Mesenchymal stem cell (in vitro differentiated cells and primary cell): ENCODE measurements at regions not wholly inside any gene's neighbourhood (a gene's known extent, or its start where the extent isn't known, plus 50 kb on each side); places are given as distances from the start of the nearest gene placed in this dataset.

Experiments used
- DNase-seq: peaks from one replicate; pipeline ENCODE4 v3.0.0-alpha.2; 2013
- H2AFZ ChIP-seq: one replicate; pipeline ENCODE4 v1.6.1; 2013; ENCODE audit warnings: low read depth, mild to moderate bottlenecking, control low read depth, inconsistent platforms, low read length, moderate library complexity
- H2AK5ac ChIP-seq: 2 replicates; pipeline ENCODE4 v1.6.1; 2013; ENCODE audit warnings: low read length, moderate library complexity, mild to moderate bottlenecking, inconsistent platforms; ENCODE audit not compliant: severe bottlenecking
- H2BK120ac ChIP-seq: one replicate; pipeline ENCODE4 v1.6.1; 2013; ENCODE audit warnings: low read depth, mild to moderate bottlenecking, inconsistent platforms, low read length, moderate library complexity
- H2BK12ac ChIP-seq, 2 experiments: one replicate each; pipeline ENCODE4 v1.6.1; 2013; ENCODE audit warnings: inconsistent platforms in 2 of 2, low read length in 2 of 2, mild to moderate bottlenecking in 2 of 2, moderate library complexity in 2 of 2, control low read depth in 1 of 2
- H2BK15ac ChIP-seq: one replicate; pipeline ENCODE4 v1.6.1; 2013; ENCODE audit warnings: mild to moderate bottlenecking, low read depth, inconsistent platforms; ENCODE audit not compliant: poor library complexity, severe bottlenecking
- H2BK5ac ChIP-seq: 2 replicates; pipeline ENCODE4 v1.6.1; 2013; ENCODE audit warnings: low read depth, mild to moderate bottlenecking, low read length, control low read depth, inconsistent platforms; ENCODE audit not compliant: poor library complexity, severe bottlenecking
- H3K14ac ChIP-seq, 2 experiments: one replicate each; pipeline ENCODE4 v1.6.1; 2013; ENCODE audit warnings: inconsistent platforms in 2 of 2, low read length in 2 of 2, control low read depth in 1 of 2, mild to moderate bottlenecking in 1 of 2, moderate library complexity in 1 of 2
- H3K18ac ChIP-seq, 2 experiments: one replicate each; pipeline ENCODE4 v1.6.1; 2013; ENCODE audit warnings: inconsistent platforms in 2 of 2, low read length in 2 of 2, control low read depth in 1 of 2, low read depth in 1 of 2, mild to moderate bottlenecking in 1 of 2
- H3K23ac ChIP-seq, 2 experiments: one replicate each; pipeline ENCODE4 v1.6.1; 2013; ENCODE audit warnings: inconsistent platforms in 2 of 2, low read length in 2 of 2, mild to moderate bottlenecking in 2 of 2, moderate library complexity in 2 of 2, control low read depth in 1 of 2
- H3K27ac ChIP-seq: 2 replicates; pipeline ENCODE4 v1.5.1; 2013; ENCODE audit warnings: mild to moderate bottlenecking, moderate library complexity, low read length, control low read depth, inconsistent platforms; ENCODE audit not compliant: poor library complexity, severe bottlenecking
- H3K27me3 ChIP-seq, 2 experiments: 2 replicates each; pipeline versions ENCODE4 v1.6.1 to v1.7.0; 2013; ENCODE audit warnings: low read length in 2 of 2, mild to moderate bottlenecking in 2 of 2, moderate library complexity in 2 of 2, control low read depth in 1 of 2, inconsistent platforms in 1 of 2; ENCODE audit not compliant: control insufficient read depth in 1 of 2, insufficient read depth in 1 of 2
- H3K36me3 ChIP-seq, 2 experiments: 2 replicates each; pipeline versions ENCODE4 v1.6.1 to v1.7.0; 2013; ENCODE audit warnings: low read length in 2 of 2, control low read depth in 1 of 2, inconsistent platforms in 1 of 2, low read depth in 1 of 2, mild to moderate bottlenecking in 1 of 2; ENCODE audit not compliant: insufficient read depth in 2 of 2, control insufficient read depth in 1 of 2
- H3K4ac ChIP-seq, 2 experiments: one replicate each; pipeline ENCODE4 v1.6.1; 2013; ENCODE audit warnings: inconsistent platforms in 2 of 2, low read length in 2 of 2, mild to moderate bottlenecking in 2 of 2, moderate library complexity in 2 of 2, control low read depth in 1 of 2, low read depth in 1 of 2
- H3K4me1 ChIP-seq: 2 replicates; pipeline ENCODE4 v1.6.1; 2013; ENCODE audit warnings: low read depth, low read length, control low read depth; ENCODE audit not compliant: control insufficient read depth, insufficient read depth
- H3K4me2 ChIP-seq: 2 replicates; pipeline ENCODE4 v1.6.1; 2013; ENCODE audit warnings: low read length, mild to moderate bottlenecking, inconsistent platforms; ENCODE audit not compliant: poor library complexity, severe bottlenecking
- H3K4me3 ChIP-seq, 2 experiments: 2 replicates each; pipeline versions ENCODE4 v1.5.1 to v1.7.0; 2013; ENCODE audit warnings: low read length in 2 of 2, mild to moderate bottlenecking in 2 of 2, control low read depth in 1 of 2, low read depth in 1 of 2; ENCODE audit not compliant: insufficient read depth in 1 of 2
- H3K79me1 ChIP-seq: replicated peaks from 2 replicates; pipeline ENCODE4 v1.6.1; 2013; ENCODE audit warnings: mild to moderate bottlenecking, control low read depth, low read length, inconsistent platforms; ENCODE audit not compliant: poor library complexity, severe bottlenecking
- H3K9ac ChIP-seq: 2 replicates; pipeline ENCODE4 v1.7.0; 2013; ENCODE audit warnings: mild to moderate bottlenecking, low read length, moderate library complexity
- H3K9me3 ChIP-seq: 2 replicates; pipeline ENCODE4 v1.7.0; 2013; ENCODE audit warnings: mild to moderate bottlenecking, low read length; ENCODE audit not compliant: control insufficient read depth
- H4K8ac ChIP-seq: one replicate; pipeline ENCODE4 v1.6.1; 2013; ENCODE audit warnings: inconsistent platforms, mild to moderate bottlenecking, low read length, moderate library complexity
- H4K91ac ChIP-seq: one replicate; pipeline ENCODE4 v1.6.1; 2013; ENCODE audit warnings: mild to moderate bottlenecking, low read length, inconsistent platforms
- WGBS: methylation state at CpG from one replicate; pipeline ENCODE4 v1.1.7; 2013; ENCODE audit warnings: mixed read lengths; 5-methylcytosine and 5-hydroxymethylcytosine counted together

DNA sequence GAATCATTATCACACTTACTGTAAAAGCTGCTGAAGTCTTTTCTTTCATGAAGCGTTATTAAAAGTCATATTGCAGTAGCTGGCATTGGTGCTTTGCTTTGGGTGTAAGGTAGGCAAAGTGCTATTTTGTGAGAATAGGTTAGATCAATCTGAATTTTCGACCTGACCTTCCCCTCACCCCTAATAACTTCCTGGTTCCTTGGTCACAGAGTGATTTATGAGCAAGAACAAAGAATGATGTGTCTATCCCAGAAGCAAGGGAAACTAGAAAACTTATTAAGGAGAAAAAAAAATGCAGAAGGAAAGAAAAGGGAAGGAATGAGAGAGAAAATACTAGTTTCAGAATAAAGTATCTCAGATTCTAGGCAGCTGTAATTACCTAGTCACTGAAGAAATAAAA, 163.1 kb upstream of the MEIS1 start:
- H3K23ac ChIP-seq = no peak overlapping the region
- H3K36me3 ChIP-seq = no peaks in the 10 kb centered on the region
- no peak overlapping the region for H3K4me2 ChIP-seq

DNA sequence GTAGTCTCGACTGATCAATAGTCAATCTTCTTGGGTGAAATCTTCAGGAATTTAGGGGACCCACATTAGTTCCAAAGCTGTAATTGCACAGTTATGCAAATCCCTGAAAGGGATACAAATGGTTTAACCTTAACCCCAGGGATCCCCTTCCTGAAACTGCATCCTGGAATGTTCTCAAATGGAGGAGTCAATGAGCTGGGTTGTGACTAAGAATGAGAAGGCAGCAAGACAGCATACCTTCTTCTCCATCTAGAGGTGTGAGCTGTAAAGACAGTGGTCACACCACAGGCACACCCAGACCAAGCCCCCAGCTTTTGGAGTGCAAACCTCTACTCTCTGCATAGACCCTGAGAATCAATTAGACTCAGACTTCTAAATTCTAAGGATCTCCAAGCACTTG, 164.7 kb upstream of the MEIS1 start:
- no peaks in the 10 kb centered on the region for H3K27me3 ChIP-seq
- no peak overlapping the region for H3K18ac ChIP-seq
- no peak overlapping the region for H2BK15ac ChIP-seq
- no peak overlapping the region for H3K4me2 ChIP-seq
- H3K4ac ChIP-seq = no peak overlapping the region
- H3K23ac ChIP-seq = no peak overlapping the region
- H2AFZ ChIP-seq = no peak overlapping the region
- 100% methylated on average over 1 of the region's 1 CpG for WGBS
- no peak overlapping the region for H4K8ac ChIP-seq
- H2BK5ac ChIP-seq = no peak overlapping the region
- no peak for DNase-seq
- H3K9ac ChIP-seq = no peak overlapping the region
- no peak overlapping the region for H2BK120ac ChIP-seq
- H3K4me1 ChIP-seq = no peaks in the 10 kb centered on the region
- no peak overlapping the region for H3K14ac ChIP-seq
- H2AK5ac ChIP-seq = no peak overlapping the region
- H4K91ac ChIP-seq = no peak overlapping the region
- no peak overlapping the region for H3K27ac ChIP-seq
- H3K4me3 ChIP-seq = no peak overlapping the region
- H2BK12ac ChIP-seq = no peak overlapping the region
- H3K79me1 ChIP-seq = no peaks in the 10 kb centered on the region
- no peaks in the 10 kb centered on the region for H3K36me3 ChIP-seq
- no peaks in the 10 kb centered on the region for H3K9me3 ChIP-seq

More for the DNA sequence above, 163.1 kb upstream of the MEIS1 start:
- Histone ChIP-seq H3K27ac (no peak overlapping the region), H2BK120ac (no peak overlapping the region), H3K4me3 (no peak overlapping the region), H3K4ac (no peak overlapping the region), H3K9me3 (no peaks in the 10 kb centered on the region), H3K4me1 (no peaks in the 10 kb centered on the region), H3K9ac (no peak overlapping the region), H4K8ac (no peak overlapping the region), H3K14ac (no peak overlapping the region), H3K79me1 (no peaks in the 10 kb centered on the region), H2BK5ac (no peak overlapping the region), H2AK5ac (no peak overlapping the region), H4K91ac (no peak overlapping the region), H3K18ac (no peak overlapping the region), H3K27me3 (peaks cover 0 to 8% of the 10 kb centered on the region in 2 experiments), H2BK15ac (no peak overlapping the region), H2AFZ (no peak overlapping the region), H2BK12ac (no peak overlapping the region)
- WGBS = 90% methylated on average over 1 of the region's 2 CpGs
- no peak for DNase-seq

GRCh38 chr2:66269166-66269565, 165.8 kb upstream of the MEIS1 start:
- no peak overlapping the region for H3K27ac ChIP-seq
- H4K91ac ChIP-seq = no peak overlapping the region
- H3K36me3 ChIP-seq = no peaks in the 10 kb centered on the region
- H3K14ac ChIP-seq = no peak overlapping the region
- no peak overlapping the region for H2BK5ac ChIP-seq
- H3K27me3 ChIP-seq = no peaks in the 10 kb centered on the region
- H3K23ac ChIP-seq = no peak overlapping the region
- H2BK12ac ChIP-seq = no peak overlapping the region
- H3K4me1 ChIP-seq = no peaks in the 10 kb centered on the region
- no peak overlapping the region for H3K4me2 ChIP-seq
- no peak for DNase-seq
- no peak overlapping the region for H2BK120ac ChIP-seq
- no peak overlapping the region for H3K4me3 ChIP-seq
- no peaks in the 10 kb centered on the region for H3K9me3 ChIP-seq
- no peaks in the 10 kb centered on the region for H3K79me1 ChIP-seq
- H4K8ac ChIP-seq = no peak overlapping the region
- no CpG with 5 or more reads among the region's 1 CpG for WGBS
- H2AK5ac ChIP-seq = no peak overlapping the region
- H3K18ac ChIP-seq = no peak overlapping the region
- H3K4ac ChIP-seq = no peak overlapping the region
- H3K9ac ChIP-seq = no peak overlapping the region
- H2AFZ ChIP-seq = no peak overlapping the region
- H2BK15ac ChIP-seq = no peak overlapping the region

GRCh38 chr2:66268756-66269155, 166.2 kb upstream of the MEIS1 start:
- no peak overlapping the region for H3K4me3 ChIP-seq
- no peak overlapping the region for H3K27ac ChIP-seq
- no peak overlapping the region for H2BK15ac ChIP-seq
- H2BK12ac ChIP-seq = no peak overlapping the region
- H3K4ac ChIP-seq = no peak overlapping the region
- H3K36me3 ChIP-seq = no peaks in the 10 kb centered on the region
- no peaks in the 10 kb centered on the region for H3K4me1 ChIP-seq
- H2AK5ac ChIP-seq = no peak overlapping the region
- no peak overlapping the region for H2BK5ac ChIP-seq
- no peak overlapping the region for H3K23ac ChIP-seq
- H2AFZ ChIP-seq = no peak overlapping the region
- no peak overlapping the region for H3K18ac ChIP-seq
- H4K8ac ChIP-seq = no peak overlapping the region
- no peak overlapping the region for H3K9ac ChIP-seq
- no peaks in the 10 kb centered on the region for H3K9me3 ChIP-seq
- no peaks in the 10 kb centered on the region for H3K27me3 ChIP-seq
- H2BK120ac ChIP-seq = no peak overlapping the region
- no peak overlapping the region for H4K91ac ChIP-seq
- no peak for DNase-seq
- H3K4me2 ChIP-seq = no peak overlapping the region
- no peaks in the 10 kb centered on the region for H3K79me1 ChIP-seq
- no peak overlapping the region for H3K14ac ChIP-seq
